ENCODE measurements at regions not wholly inside any gene's neighbourhood (a gene's known extent, or its start where the extent isn't known, plus 50 kb on each side); places are given as distances from the start of the nearest gene placed in this dataset.

DNA sequence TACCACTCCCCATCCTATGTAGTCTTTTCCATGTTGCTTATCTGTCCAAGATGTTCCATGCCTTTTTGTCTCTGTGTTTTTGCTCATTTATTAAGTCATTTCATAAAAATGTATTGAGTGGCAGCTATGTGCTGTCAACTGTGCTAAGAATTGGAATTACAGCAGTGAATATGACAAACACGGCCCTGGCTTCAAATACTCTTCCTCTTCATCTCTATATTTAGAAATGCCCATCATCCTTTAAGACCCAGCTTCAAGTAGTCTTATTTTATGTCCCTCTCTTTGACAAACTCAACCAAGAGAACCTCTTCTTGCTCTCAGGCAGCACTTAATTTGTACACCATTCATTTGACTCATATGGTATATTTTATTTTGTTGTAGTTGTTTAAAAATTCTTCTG lies 55.4 kb upstream of the AMOT start:
- Histone ChIP-seq H3K4me1 (replicated peaks) (no peaks in the 10 kb centered on the region), H3K36me3 (no peaks in the 10 kb centered on the region), H3K27me3 (replicated peaks; ENCODE audit: insufficient read depth) (no peaks in the 10 kb centered on the region), H3K9me3 (no peaks in the 10 kb centered on the region), H3K4me3 (no peak overlapping the region), H3K27ac (no peak overlapping the region)
- TF ChIP-seq, protein P1, sequence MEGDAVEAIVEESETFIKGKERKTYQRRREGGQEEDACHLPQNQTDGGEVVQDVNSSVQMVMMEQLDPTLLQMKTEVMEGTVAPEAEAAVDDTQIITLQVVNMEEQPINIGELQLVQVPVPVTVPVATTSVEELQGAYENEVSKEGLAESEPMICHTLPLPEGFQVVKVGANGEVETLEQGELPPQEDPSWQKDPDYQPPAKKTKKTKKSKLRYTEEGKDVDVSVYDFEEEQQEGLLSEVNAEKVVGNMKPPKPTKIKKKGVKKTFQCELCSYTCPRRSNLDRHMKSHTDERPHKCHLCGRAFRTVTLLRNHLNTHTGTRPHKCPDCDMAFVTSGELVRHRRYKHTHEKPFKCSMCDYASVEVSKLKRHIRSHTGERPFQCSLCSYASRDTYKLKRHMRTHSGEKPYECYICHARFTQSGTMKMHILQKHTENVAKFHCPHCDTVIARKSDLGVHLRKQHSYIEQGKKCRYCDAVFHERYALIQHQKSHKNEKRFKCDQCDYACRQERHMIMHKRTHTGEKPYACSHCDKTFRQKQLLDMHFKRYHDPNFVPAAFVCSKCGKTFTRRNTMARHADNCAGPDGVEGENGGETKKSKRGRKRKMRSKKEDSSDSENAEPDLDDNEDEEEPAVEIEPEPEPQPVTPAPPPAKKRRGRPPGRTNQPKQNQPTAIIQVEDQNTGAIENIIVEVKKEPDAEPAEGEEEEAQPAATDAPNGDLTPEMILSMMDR (IDR thresholded peaks at IDR 0.05) = no peak
- no peak for TF ChIP-seq POLR2A (IDR thresholded peaks at IDR 0.05)
- no peak for TF ChIP-seq POLR2AphosphoS5 (IDR thresholded peaks at IDR 0.05)
- intact Hi-C loops (cut with DNase I) = no loop called here
- WGBS = 64% methylated on average over 1 of the region's 1 CpG
- no peak for DNase-seq (ENCODE audit: low spot score)

Small RNA genes lying in the stretch of these regions (small RNA-seq; reads per million reads assigned to genes)
- gene AL031183.1 (0 reads per million in 2 donors), gene RF00012 (0 reads per million in 2 donors), gene RF00088 (0 reads per million in 2 donors), gene RN7SL93P (0 reads per million in 2 donors), gene RNU1-57P (0 reads per million in 2 donors), gene RNU6-1015P (0 reads per million in 2 donors)

Data from prostate gland (tissue), 2 donors.